ENCODE measurements at regions not wholly inside any gene's neighbourhood (a gene's known extent, or its start where the extent isn't known, plus 50 kb on each side); places are given as distances from the start of the nearest gene placed in this dataset.

- H3K9me3 Mint-ChIP-seq: no peaks in the 10 kb centered on the region
- H3K4me3 Mint-ChIP-seq: no peak overlapping the region
- no peak overlapping the region for H3K27ac Mint-ChIP-seq
- H3K27me3 Mint-ChIP-seq: no peaks in the 10 kb centered on the region
- POLR2A ChIA-PET: interaction anchor here (1.4 kb wide), 1 partner anchor 12 kb away, joined by 3 read pairs; no protein-coding TSS in a partner anchor
- DNase-seq: no peak
- H3K36me3 Mint-ChIP-seq (ENCODE audit: low read depth): no peaks in the 10 kb centered on the region
- CTCF ChIA-PET: interaction anchor here (1.1 kb wide), 1 partner anchor 11 kb away, joined by 5 read pairs; no protein-coding TSS in a partner anchor
- intact Hi-C loops (cut with micrococcal nuclease): no loop called here
- TF ChIP-seq CTCF (IDR thresholded peaks at IDR 0.05): no peak
- no peak for ATAC-seq (ENCODE audit: low read depth)
- H3K4me1 Mint-ChIP-seq: peaks cover 2% of the 10 kb centered on the region
Observed at GRCh38 chr6:53399027-53399344, 50.2 kb upstream of the ELOVL5 start.

- CTCF ChIA-PET: interaction anchor here (1.1 kb wide), 1 partner anchor 12 kb away, joined by 5 read pairs; no protein-coding TSS in a partner anchor
- Mint-ChIP-seq H3K27ac (no peak overlapping the region), H3K9me3 (no peaks in the 10 kb centered on the region), H3K4me3 (no peak overlapping the region), H3K27me3 (no peaks in the 10 kb centered on the region), H3K36me3 (ENCODE audit: low read depth) (no peaks in the 10 kb centered on the region), H3K4me1 (peaks cover 2% of the 10 kb centered on the region)
- intact Hi-C loops (cut with micrococcal nuclease): no loop called here
- no peak for DNase-seq
- no peak for ATAC-seq (ENCODE audit: low read depth)
- no peak for TF ChIP-seq CTCF (IDR thresholded peaks at IDR 0.05)
- POLR2A ChIA-PET: interaction anchor here (1.4 kb wide), 1 partner anchor 12 kb away, joined by 3 read pairs; no protein-coding TSS in a partner anchor
Observed at GRCh38 chr6:53398247-53399026, 49.7 kb upstream of the ELOVL5 start.
